Panc1 (cell line): ENCODE measurements at regions not wholly inside any gene's neighbourhood (a gene's known extent, or its start where the extent isn't known, plus 50 kb on each side); places are given as distances from the start of the nearest gene placed in this dataset.

Experiments used
- POLR2AphosphoS5 ChIP-seq: IDR thresholded peaks from 2 replicates; pipeline ENCODE4 v1.6.1; 2012; ENCODE audit warnings: mild to moderate bottlenecking, low read depth, low read length, moderate library complexity
- TF ChIP-seq, protein P1 (sequence below): fragments of 450-650 bp; IDR thresholded peaks from 2 replicates; pipeline ENCODE4 v1.5.1; 2017; ENCODE audit warnings: mild to moderate bottlenecking

DNA sequence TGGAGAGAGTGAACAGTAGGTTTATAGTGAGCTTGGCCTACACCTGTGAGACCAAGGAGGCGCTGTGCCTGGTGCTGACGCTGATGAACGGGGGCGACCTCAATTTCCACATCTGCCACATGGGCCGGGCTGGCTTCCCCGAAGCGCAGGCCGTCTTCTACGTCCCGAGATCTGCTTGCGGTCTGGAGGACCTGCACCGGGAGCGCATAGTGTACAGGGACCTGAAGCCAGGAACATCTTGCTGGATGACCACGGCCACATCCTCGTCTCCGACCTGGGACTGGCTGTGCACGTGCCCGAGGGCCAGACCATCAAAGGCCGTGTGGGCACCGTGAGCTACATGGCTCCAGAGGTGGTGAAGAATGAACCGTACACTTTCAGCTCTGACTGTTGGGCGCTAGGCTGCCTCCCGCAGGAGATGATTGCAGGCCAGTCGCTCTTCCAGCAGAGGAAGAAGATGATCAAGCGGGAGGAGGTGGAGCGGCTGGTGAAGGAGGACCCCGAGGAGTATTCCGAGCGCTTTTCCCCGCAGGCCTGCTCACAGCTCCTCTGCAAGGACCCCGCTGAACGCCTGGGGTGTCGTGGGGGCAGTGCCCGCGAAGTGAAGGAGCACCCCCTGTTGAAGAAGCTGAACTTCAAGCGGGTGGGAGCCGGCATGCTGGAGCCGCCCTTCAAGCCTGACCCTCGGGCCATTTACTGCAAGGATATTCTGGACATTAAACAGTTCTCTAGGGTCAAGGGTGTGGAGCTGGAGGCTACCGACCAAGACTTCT lies 139.0 kb downstream of the ZDHHC20 start:
- TF ChIP-seq POLR2AphosphoS5: no peak
- TF ChIP-seq, protein P1, sequence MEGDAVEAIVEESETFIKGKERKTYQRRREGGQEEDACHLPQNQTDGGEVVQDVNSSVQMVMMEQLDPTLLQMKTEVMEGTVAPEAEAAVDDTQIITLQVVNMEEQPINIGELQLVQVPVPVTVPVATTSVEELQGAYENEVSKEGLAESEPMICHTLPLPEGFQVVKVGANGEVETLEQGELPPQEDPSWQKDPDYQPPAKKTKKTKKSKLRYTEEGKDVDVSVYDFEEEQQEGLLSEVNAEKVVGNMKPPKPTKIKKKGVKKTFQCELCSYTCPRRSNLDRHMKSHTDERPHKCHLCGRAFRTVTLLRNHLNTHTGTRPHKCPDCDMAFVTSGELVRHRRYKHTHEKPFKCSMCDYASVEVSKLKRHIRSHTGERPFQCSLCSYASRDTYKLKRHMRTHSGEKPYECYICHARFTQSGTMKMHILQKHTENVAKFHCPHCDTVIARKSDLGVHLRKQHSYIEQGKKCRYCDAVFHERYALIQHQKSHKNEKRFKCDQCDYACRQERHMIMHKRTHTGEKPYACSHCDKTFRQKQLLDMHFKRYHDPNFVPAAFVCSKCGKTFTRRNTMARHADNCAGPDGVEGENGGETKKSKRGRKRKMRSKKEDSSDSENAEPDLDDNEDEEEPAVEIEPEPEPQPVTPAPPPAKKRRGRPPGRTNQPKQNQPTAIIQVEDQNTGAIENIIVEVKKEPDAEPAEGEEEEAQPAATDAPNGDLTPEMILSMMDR: no peak
